ENCODE measurements at regions not wholly inside any gene's neighbourhood (a gene's known extent, or its start where the extent isn't known, plus 50 kb on each side); places are given as distances from the start of the nearest gene placed in this dataset.

DNA sequence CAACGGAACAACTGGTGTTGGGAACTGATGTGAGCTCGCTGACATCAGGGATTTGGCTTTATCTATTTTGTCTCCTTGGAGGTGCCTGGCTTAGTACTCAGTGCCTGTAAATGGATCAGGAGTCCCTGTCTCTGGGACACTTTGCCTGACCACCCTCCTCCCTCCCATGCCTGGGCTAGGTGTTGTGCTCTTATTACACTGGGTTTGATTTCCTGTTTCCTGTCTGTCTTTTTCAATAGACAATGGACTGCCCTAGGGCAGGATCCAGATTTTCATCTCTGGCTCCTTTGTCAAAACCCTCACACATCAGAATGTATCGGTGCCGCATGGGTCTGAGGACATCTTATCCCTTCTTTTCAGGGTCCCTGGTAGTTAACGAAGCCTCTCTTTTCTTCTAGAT, 223.6 kb upstream of the ASIC2 start:
- FAIRE-seq, result no peak

DNA sequence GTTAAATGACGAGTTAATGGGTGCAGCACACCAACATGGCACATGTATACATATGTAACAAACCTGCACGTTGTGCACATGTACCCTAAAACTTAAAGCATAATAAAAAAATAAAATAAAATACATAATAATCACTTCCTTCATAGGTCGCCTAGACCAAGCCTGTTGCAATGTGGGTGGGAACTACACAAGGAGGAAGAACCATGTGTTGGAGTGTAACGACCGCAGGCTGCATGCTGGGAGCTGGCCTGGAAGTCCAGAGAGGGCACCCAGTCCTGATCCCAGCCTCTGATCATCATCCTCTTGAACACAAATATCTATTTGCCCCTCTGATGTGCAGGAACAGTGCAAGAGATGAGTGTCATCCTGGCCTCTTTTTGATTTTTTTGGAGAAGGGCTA, 224.7 kb upstream of the ASIC2 start:
- no peak for FAIRE-seq

DNA sequence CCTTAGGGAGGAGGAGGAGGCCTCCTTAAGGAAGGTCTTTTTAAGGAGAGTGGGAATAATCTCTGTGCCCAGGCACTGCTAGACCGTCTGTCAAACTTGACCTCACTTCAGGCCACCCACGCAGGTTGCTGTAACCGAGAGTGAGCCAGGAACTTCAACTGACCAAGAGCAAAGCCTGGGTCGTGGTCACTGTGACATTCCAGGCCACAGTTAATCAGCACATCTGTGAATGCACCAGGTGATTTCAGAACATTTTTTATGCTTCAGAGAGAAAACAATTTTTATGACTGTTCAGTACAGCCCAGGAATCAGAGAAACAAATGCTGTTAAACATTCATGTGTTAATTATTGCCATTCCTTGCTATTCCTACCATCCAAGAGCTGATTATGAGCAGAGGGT, 226.6 kb upstream of the ASIC2 start:
- no peak for FAIRE-seq

DNA sequence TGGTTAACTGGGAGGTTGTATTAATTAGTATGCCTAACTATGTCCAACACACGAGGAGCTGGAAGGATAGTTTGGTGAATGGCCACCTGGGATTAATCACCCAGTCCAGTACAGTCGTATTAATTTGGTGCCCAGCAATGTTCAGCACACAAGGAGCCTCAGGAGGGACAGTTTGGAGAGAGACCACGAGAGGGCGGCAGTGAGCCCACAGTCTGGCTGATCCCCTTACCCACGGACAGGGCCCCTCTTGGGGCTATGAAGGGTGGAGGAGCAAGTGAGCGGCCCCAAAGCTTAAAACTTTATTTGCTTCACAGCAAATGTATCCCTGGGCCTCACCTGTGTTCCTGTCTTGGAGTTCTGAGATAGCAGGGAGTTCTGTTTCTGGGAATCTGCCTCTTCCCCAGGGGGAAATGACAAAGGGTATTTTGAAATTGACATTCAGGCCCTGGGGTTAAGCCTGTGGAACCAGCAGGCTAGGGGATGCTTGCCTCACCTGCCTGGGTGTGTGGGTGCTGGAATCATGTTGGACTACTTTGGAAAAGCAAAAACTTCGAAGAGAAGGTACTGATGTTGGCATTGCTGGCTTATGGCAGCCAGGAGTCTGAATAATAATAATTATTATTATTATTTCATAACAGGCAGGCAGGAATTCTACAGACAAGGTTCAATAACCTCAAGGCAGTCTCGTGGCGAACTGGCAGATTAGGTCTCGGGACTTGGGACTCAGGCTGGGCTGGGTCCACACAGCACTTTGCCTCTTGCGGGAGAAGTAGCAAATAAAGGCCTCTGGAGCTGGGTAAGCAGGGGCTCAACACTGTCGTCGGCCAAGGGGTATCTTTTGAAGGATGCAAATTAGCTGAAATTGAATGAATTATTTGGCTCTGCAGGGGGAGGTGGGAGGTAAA, 227.6 kb upstream of the ASIC2 start:
- FAIRE-seq, result no peak

DNA sequence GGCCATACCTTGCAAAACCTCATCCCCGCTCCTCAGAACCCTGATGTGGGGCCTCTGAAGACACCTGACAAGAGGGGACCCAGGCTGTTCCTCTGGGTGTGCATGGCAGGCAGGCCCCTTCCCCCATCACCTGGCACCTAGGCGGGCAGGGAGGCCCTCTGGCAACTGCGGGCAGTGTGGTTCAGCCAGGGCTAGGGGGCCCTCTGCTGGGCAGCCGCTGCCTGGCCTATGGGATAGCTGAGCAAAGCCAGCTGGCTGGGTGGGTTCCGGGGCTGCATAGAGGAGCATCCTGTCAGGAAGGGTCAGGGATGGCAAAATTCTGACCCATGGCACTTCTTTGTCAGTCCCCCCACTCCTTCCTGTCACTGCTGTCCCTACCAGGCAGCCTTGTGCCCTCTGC, 228.7 kb upstream of the ASIC2 start:
- FAIRE-seq, result no peak

DNA sequence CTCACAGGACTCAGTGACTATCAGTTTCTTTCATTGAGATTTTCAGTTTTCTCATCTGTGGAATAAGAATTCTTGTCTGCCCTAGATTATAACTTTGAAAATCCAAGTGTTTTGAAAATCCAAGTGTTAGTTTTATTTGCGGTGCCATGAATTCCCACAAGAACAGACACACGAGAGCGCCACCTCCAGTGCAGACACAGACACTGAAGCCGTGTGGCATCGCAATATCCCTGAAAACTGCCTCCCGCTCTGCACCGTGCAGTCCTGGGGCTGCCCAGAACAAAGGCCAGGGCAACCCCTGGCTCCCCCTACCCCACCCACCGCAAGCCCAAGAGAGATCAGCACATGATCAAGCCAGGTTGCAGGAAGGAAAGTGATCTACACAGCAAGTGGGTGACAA, 229.5 kb upstream of the ASIC2 start:
- no peak for FAIRE-seq

DNA sequence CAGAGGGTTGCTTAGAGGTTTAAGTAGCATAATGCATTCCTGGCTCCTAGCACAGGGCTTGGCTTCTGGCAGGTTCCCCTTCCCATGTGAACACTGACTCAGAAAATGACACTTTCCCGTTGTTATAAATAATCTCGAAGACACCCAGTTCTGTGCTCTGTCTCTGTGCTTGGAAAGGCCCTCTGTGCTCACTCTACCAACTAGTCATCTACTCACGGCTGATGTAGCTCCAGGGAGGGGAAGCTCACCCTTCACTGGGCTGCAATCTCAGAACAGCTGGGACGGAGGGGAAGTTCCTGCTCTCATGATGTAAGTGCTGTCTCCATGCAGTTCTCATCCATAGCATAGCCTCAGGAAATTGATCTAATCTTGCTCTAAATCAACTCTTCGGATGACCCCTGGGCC, 230.5 kb upstream of the ASIC2 start:
- FAIRE-seq, result no peak

DNA sequence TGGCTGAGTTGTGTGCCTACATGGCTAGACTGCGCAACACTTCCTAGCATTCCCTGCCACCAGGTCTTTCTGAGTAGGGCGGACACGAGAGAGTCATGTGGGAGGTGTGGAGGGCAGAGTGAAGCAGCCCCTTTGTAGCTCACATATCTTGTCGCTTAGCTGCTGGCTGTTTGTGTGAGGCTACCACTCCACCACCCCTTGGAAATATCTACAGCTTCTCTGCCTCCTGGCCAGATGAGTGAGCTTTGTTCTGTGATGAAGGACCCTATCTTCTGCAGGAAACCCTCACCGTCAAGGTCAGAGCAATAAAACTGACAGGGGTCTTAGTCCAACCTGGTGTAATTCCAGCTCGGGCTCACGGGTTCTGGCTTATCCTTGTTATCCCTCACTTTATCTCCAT, 232.1 kb upstream of the ASIC2 start:
- FAIRE-seq, result no peak

DNA sequence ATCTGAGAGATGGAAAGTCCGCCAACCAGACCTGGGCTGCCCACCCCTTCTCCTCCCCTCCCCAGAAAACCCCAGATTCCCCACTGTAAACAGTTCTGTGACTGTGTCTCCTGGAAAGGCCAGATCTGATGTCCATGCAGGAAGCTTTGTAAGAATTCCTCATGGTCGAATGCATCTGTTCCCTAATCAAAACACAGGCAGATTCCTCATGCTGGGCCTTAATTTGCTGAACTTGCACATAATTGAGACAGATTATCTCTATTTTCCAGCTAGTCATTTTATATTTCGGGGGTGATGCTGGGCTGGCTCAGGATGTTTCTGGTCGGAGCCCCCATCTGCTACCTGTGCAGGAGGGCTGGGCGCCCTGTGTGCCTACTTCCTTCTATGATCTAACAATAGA, 233.6 kb upstream of the ASIC2 start:
- FAIRE-seq, result no peak

DNA sequence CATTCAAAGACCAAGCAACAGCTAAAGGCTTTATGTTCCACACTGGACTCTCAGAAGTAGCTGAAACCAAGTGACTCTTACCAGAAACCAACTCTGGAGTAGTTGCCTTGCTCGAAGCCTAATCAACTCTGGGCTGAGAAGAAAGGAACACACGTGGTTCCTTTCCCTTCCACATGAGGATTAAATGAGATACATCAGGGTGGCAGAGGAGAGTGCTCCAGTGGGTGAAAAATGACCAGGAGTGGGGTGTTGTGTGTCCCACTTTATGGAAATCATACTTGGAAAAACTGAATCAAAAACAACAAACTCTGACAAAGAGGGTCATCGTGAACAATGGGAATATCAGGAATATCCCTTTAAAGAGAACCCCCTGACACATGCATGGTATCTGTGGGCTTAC, 234.2 kb upstream of the ASIC2 start:
- no peak for FAIRE-seq

DNA sequence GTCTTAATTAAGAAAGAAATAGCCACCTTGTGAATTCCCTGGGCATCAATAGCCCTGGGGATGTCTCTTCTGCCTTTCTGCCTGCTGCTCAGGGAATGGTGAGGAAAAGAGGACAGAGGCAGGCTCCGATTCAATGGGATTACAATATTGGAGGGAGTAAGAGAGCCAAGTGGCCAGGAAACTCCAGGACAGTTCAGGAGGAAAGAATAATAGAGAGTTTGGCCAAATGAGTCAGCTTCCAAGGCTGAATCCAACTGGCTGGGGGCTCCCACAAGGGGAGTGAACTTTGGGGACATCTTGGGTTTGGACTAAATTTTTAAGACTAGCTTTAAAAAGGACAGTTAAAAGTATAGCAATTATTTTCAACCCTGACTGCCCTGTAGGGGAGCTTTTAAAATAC, 235.8 kb upstream of the ASIC2 start:
- FAIRE-seq, result no peak

DNA sequence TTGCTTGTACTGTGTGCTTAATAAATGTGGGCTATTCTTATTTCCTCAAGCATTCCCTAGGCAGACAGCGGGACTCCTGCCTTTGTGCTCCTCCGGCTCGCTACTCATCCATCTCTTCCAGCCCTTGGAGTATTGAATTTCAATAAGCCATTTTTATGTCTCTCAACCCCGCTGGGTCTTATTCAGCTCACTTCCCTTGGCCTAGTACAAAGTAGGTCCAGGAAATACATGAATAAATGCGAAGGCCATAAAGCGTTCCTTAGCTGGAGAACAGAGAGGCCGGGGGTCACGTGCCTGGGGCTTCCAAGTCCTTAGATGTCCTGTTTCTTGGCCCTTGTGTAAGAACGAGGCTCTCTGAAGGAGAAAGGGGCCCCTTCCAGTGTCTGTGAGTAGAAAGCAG, 236.7 kb upstream of the ASIC2 start:
- no peak for FAIRE-seq

DNA sequence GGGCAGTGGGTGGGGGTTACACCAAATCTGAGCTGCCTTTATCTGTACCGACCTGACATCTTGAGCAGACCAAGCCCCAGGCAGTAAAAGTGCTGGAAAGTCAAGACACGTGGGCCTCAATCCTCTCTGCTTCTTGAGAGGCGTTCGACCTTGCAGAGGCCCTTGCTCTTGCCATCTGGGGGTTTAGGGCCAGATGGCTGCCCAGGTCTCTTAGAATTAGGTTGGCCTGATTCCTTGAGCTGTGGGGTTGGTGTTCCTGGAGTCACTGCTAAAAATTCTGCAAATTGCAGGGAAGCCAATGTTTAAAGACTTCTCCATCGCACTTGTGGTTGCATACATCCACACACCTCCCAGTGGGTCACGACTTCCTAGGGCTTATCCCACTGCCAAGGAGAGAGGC, 238.2 kb upstream of the ASIC2 start:
- no peak for FAIRE-seq

DNA sequence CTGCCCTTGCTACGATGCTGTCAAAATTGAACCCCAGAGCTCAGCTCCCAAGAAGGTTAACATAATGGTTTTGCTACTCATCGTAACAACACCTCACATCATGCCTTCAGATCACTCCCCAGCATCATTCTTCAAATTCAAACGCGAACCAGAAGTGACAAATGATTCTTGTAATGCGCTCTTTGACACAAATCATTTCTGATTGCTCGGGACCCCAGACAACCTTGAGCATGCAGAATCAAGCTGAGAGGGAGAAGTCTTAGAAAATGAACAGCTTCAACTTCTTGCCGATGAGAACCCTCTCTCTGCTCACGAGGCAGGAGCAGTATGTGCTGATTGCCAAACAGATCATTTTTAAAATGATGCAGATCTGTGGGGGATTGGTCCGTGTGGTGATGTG, 241.0 kb upstream of the ASIC2 start:
- no peak for FAIRE-seq

DNA sequence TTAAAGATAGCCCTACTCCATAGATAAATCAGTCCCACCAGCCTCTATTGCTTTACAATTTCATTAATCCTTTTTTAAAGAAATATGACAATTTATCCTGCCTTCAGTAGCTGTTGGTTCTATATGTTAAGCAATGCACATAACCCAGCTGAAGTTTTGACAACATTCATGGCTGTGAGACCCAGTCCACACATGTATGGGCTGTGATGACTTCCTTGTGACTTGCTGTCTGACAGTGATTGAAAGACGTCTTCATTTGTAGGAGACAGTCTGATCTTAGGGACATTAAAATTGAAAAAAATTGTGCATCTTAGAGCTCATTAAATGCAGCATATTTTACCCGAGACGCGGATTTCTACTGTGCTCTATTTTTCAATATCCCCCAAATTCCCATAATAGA, 252.0 kb upstream of the ASIC2 start:
- FAIRE-seq, result no peak

DNA sequence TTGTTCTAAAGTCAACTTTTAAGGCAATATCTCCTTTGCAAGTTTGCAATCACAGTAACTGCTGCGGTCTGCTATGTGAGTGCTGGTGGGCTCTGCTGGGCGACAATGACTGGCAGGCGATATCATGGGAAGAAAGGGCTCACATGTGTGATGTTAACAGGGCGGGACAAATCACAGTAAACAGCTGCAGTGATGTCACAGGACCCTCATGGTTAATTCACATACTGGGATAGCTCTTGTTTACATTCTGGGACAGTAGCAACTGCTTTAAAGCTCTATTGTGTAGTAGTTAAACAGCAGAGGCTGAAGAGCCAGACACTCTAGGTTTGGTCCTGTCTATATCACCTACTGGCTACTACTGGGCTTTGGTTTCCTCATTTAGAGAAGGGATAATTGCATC, 257.2 kb upstream of the ASIC2 start:
- FAIRE-seq, result no peak

DNA sequence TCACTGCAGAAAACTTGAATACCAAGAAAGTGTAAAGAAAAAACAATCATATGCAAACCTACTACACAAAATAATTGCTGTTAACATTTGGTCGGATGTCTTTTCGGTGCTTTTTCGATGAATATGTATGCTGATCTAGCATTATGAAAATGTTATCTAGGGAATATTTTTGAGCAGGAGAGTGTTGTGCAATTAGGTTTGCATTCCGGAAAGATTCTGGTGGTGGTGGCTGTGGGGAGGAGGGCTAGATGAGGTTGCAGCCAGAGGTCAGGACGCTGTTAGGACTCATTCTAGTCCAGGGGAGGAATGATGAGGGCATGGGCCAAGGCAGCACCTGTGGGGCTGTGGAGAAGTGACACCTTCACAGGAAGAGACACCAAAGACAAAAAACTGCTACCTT, 258.0 kb upstream of the ASIC2 start:
- FAIRE-seq, result no peak

DNA sequence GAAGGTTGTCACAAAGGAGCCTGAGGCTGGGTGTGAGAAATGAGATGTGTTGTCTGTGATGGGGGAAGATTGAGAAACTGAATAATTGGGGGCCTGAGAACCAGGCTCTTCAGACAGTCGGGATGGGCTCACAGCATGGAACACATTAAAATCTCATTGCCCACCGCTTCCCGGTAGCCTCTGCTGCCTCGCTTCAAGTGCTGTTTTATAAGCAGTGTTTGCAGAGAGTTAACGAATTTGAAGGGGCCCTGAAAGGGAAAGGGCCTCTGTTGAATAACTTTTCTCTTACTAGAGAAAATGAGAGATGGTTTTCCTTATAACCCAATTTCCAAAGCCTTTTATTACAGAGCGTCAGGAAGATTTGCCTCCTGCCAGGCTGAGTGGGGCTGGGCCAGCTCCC, 258.8 kb upstream of the ASIC2 start:
- FAIRE-seq, result no peak

DNA sequence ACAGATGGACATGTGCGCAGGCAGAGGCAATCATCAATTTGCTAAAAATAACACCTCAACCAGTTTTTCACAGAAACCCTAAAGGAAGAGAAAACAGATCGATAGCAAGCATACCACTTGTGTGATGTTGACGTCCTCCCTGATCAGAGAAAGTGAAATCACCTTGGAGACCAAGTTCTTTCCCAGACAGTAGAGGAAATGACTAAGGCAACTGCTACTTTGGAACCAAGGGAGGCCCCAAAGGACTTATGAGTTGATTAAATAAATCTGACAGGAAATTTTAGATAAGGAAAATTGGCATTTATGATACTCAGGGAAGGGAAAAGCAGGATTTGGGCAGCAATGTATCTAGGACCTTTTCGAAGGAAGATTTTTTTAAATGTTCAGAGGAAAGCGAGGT, 267.1 kb upstream of the ASIC2 start:
- FAIRE-seq, result no peak

DNA sequence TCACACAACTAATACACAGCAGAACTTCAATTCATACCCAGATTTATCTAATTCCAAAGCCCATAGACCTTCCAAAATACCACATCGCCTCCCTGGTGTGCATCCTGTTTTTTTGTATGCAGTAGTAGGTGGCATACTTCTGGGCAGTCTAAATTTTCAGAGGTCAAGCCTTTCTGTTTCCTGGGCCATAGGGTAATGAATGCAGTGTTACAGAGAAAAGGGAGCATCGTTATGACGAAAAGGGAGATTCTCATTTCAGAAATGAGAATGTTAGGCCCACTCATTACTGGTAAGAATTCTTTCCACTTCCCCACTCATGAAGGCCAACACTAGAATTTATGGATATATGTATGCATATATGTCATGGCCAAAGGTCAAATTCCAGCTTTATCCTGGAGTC, 267.8 kb upstream of the ASIC2 start:
- FAIRE-seq, result no peak

DNA sequence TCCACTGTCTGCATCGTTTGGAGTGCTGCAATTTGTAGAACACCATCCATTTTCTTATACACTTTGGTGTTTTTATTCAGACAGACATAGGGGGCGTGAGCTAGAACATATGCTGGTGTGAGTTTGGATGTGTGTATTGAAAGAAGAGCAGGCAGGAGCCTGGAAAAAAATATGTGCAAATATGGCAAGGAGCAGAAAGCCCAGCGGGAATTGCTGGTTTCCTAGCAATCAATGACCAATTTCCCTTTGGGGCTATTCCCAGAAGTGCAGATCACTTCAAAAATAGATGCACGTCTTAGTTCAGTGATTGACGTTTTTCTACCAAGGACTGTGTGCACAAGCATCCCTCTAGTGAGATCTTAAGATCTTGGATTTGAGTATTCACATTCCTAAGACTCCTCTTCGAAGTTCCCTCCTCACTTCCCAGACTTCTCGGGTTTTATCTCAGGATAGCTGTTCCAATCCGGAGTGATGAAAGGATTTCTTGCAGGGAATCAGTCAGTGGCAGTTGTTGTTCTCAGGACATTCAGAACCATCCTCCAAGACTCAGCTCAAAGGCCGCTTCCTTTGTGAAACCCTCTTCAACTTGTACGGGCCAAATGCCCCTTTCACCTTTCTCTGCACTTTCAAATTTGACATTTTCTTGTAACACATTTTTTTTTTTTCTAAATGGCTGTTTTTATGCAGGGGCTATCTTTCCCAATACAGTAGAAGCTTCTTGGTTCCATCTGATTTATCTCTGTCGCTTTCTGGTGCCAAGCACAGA, 268.7 kb upstream of the ASIC2 start:
- no peak for FAIRE-seq

DNA sequence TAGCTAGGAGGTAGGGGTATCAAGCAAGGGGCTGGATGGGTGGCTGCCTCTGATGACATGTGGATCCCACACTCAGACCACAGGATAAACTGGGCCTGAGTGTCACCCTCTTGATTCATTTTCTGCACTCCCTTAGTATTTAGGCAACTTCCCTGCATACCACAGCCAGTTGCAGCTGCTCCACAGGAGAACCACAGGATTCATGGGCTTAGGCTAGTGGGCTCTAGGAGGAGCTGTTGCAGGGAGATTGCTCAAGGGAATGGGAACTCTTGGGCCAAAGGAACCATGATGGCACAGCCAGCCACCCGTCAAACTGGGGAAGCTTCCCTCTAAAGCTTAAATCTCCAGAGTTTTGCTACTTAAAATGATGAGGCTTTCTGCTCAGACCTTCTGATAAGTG, 269.7 kb upstream of the ASIC2 start:
- no peak for FAIRE-seq

DNA sequence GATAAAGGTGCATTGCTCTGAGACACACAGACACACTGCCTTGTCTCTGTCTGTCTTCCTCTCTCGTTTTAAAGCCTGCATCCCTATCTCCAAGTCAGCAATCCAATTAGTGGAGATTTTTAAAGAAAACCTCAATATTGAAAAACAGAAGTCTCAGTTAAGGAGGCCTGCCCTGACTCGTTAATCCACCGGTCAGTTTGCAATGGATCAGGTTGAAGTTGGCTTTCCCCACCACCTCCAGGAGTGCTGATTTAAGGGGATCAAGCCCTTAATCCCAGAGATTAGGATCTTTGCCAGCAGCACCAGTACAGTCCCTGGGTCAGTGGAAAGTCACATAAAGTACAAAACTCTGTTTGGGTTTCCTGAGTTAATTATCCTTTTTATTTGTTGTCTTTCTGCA, 271.1 kb upstream of the ASIC2 start:
- FAIRE-seq, result no peak

DNA sequence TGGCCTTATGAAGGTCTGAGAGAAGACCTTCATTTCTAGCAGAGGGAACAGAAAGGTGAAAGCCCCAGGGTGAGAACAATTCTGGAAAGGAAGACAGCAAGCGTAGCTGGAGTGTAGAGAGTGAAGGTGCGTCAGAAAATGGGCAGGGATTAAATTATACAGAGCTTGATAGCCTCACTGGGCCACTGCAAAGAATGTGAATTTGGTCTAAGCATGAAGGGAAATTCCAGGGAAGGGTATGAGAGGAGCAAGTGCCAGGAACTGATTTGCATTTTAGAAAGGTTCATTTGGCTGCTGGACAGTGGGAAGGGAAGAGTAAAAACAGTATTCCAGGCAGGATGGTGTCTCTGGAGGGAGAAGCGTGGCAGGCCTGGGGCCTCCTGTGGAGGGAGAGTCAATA, 274.1 kb upstream of the ASIC2 start:
- FAIRE-seq, result no peak

DNA sequence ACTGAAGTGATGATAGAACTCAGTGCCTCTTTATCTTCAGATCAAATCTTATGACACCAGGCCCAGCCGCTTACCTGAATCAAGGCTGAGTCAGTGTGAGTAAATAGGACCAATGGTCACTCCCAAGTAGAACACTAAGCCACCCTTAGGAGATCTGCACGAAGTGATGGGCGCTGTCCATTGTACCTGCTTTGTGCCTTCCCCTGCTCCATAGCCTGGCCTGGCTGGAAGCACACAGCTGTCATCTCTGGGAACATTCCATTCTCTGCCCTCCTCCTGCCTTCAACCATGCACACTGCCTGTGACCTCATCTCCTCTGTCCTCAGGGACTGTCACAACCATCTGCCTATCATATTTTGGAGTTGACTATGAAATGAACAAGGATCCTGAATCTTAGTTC, 279.5 kb upstream of the ASIC2 start:
- no peak for FAIRE-seq
